OCI-LY1 (cell line): ENCODE measurements at regions not wholly inside any gene's neighbourhood (a gene's known extent, or its start where the extent isn't known, plus 50 kb on each side); places are given as distances from the start of the nearest gene placed in this dataset.

ENCODE experiments used
- EZH2 ChIP-seq: fragments of 200-600 bp; sonication (generic), shearing (Covaris generic); IDR thresholded peaks from 2 replicates; pipeline ENCODE4 v1.8.0; 2017; ENCODE audit warnings: borderline replicate concordance, mixed run types, mild to moderate bottlenecking, antibody characterized with exemption, low read length, moderate library complexity, mixed read lengths
- TF ChIP-seq, protein P1 (sequence below): fragments of 200-600 bp; sonication (generic), shearing (Covaris generic); IDR thresholded peaks from 2 replicates; pipeline ENCODE4 v1.5.1; 2017; ENCODE audit warnings: mild to moderate bottlenecking, antibody characterized with exemption, low read length, moderate library complexity, mixed read lengths

DNA sequence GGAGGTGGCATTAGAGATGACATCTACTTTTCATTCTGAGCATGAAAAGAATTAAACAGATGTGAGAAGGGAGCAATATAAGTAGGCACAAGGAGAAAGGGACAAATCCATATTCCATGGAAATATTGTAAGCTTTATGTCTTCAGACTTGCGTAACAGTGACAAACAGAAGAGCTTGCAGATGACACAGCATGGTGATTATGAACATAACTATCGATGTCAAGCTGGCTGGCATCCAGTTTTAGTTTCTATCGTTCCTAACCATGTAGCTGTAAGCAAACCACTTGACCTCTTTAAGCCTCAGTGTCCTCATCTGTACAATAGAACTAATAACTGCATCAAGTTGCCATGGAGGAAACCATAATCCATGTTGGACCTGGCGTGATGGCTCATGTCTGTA is 246.7 kb upstream of the ADRA1B start:
- no peak for TF ChIP-seq EZH2
- TF ChIP-seq, protein P1, sequence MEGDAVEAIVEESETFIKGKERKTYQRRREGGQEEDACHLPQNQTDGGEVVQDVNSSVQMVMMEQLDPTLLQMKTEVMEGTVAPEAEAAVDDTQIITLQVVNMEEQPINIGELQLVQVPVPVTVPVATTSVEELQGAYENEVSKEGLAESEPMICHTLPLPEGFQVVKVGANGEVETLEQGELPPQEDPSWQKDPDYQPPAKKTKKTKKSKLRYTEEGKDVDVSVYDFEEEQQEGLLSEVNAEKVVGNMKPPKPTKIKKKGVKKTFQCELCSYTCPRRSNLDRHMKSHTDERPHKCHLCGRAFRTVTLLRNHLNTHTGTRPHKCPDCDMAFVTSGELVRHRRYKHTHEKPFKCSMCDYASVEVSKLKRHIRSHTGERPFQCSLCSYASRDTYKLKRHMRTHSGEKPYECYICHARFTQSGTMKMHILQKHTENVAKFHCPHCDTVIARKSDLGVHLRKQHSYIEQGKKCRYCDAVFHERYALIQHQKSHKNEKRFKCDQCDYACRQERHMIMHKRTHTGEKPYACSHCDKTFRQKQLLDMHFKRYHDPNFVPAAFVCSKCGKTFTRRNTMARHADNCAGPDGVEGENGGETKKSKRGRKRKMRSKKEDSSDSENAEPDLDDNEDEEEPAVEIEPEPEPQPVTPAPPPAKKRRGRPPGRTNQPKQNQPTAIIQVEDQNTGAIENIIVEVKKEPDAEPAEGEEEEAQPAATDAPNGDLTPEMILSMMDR: no peak
